SH-SY5Y (cell line): ENCODE measurements at regions not wholly inside any gene's neighbourhood (a gene's known extent, or its start where the extent isn't known, plus 50 kb on each side); places are given as distances from the start of the nearest gene placed in this dataset.

Experiments used
- GATA2 ChIP-seq: IDR thresholded peaks from 2 replicates; pipeline ENCODE4 v1.6.1; 2011; ENCODE audit warnings: mild to moderate bottlenecking, low read depth, low read length
- GATA3 ChIP-seq: IDR thresholded peaks from 2 replicates; pipeline ENCODE4 v1.6.1; 2011; ENCODE audit warnings: low read depth, mild to moderate bottlenecking, low read length, moderate library complexity

DNA sequence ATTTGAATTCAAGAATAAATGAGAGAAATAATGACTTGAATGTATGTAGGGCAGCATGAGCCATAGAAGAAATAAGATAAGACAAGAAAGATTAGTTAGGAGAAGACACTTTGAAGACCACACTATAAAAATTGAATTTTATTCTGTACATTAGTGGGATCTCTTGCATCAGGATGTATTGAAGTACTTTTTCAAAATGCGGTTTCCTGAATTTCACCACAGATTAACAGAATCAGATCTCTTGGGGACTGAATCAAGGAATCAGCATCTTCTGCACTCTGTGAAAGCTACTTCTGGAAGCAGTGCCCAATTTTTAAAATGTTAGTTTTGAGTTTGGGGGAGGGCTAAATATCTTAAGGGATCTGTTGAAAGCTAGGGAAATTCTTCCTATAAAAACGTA lies 763.9 kb upstream of the GOLIM4 start:
- TF ChIP-seq GATA3 (no peak), GATA2 (no peak)

DNA sequence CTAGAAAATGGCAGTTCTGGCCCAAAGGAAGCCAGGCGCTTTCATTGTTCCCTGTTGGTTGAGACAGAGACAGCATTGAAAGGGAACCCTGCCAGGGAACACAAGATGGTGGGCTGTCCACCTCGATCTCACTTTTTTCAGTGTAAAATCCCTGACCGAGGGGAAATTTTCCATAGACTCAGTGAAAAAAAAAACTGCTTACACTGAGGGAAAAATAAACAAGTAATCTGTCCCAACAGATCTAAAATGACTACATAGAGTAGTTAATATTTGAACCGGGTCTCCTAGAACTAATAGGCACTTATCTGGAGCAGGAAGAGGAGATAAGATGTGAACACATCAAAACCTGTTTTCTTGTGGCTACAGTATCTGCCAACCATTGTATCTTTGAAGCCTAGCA lies 763.4 kb upstream of the GOLIM4 start:
- TF ChIP-seq GATA2 (no peak), GATA3 (no peak)

DNA sequence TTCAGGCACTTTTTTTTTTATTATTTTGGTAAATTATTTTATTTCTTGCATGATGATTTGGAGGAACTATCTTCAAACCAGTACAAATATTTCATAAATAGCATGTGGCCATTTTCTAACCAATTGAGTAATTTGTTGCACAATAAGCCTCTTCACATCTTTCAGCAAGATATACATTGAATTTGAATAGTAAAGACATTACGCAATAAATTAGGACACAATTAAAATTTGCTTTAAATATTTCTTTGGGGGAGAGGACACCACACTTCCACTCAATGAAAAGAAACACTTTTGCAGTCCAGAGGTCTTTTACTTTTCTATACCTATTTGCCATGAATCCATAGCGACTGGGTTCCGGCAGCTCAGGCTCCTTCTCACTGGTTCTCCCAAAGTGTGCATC lies 762.6 kb upstream of the GOLIM4 start:
- TF ChIP-seq GATA2 (no peak), GATA3 (no peak)

DNA sequence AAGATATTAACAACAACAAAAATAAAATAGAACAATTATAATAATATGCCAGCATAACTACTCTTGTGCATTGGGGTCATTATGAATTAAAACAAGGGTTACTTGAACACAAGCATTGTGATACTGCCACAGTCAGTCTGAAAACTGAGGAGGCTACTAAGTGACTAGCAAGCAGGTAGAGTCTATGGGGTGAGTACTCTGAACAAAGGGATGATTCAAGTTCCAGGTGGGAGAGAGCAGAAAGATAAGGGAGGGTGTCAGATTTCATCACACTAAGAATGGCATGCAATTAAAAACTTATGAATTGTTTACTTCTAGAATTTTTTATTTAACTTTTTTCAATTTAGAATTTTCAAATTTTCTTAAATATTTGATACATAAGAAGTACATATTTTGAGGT lies 754.4 kb upstream of the GOLIM4 start:
- TF ChIP-seq GATA2 (no peak), GATA3 (no peak)

DNA sequence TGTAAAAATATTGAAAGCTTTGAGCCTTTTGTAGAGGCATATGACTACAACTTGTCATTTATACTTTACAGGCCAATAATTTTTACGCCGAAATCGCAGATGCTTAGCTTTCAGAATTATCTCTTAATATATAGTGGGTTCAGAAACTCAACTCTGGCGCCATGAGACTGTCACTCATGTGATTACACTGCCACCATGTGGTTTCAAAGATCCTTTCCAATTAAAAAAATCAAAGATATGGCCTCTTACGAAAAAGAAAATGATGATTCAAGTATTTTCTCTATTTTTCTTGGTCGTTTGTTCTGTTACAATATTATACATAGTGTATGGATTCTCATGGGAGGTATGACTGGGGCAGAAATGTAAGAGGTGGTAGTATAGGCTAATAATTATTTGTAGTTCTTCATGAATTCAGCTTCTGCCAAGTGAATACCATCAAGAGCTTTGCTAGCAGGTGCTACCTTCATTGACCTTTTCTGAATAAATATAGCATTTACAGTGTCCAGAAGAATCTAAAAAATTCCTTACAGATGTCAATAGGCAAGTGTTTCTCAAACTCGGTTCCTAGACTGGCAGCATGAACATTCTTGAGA lies 751.7 kb upstream of the GOLIM4 start:
- TF ChIP-seq GATA3 (no peak), GATA2 (no peak)

DNA sequence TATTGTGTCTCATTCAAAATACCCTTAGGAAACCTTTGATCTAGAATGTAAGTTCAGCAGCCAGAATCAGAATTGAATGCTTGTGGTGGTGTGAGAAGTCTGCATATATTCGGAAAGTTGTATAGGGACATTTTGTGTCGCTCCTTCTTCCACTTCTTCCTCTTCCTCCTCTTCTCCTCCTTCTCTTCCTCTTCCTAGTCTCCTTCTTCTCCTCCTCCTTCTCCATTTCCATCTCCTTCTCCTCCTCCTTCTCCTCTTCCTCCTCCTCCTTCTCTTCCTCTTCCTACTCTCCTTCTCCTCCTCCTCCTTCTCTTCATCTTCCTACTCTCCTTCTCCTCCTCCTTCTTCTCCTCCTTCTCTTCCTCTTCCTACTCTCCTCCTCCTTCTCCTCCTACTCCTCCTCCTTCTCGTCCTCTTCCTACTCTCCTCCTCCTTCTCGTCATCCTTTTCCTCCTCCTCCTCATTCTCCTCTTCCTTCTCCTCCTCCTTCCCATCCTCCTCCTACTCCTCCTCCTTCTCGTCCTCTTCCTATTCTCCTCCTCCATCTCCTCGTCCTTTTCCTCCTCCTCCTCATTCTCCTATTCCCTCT lies 749.3 kb upstream of the GOLIM4 start:
- TF ChIP-seq GATA2 (no peak), GATA3 (no peak)

DNA sequence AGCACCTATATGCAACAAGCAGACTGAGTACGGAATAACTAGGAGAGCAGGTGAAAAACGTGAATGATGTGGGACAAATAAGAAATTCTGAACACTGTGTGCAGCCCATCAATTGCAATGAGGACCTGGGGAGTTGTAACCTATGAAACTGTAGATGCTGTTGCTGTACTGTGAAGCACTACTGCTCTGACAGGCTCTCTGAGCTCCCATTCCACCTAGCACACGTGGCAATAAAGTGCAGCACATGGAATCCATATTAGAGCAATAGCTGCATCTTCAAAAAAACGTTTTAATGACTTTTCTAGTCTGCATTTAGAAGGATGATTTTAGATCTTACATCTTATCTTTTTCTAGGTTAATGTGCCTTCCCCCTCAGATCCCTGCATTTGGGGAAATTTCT lies 748.7 kb upstream of the GOLIM4 start:
- no peak for TF ChIP-seq GATA3
- no peak for TF ChIP-seq GATA2

DNA sequence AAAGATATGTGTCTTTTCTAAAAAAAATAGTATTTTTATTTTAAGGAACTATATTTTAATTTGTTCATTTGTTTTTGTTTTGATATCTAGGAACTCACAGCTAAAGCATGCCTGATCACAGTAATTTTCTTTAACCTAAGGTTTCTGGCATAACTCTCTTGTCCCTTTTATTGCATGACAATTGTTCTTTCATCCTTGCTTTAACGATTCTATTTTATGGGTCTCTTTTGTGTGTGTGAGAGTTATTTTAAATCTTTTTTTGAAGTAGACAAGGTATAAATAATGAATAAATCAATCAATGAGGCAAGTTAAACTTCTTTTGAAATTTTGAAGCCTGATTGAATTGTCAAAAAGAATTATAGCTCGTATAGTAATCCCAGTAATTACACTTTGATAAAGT lies 747.8 kb upstream of the GOLIM4 start:
- TF ChIP-seq GATA3 (no peak), GATA2 (no peak)

DNA sequence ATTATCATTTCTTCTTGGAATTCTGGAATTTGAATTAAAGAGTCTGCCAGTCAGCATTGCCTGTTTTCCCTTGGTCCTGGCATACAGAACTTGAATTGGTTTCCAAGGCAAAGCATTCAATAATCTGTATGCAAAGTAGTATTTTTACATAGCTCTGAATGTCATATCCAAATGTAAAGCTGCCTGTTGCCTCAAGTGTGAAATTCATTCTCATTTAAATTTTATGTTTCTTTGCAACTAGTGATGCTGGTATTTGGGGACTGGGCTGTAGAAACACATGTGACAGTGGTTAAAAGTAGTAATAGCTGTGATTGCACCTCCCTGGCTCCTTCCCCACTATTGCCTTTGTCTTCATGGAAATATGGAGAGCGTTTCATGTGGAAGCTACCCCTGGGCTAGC lies 743.9 kb upstream of the GOLIM4 start:
- no peak for TF ChIP-seq GATA2
- no peak for TF ChIP-seq GATA3

DNA sequence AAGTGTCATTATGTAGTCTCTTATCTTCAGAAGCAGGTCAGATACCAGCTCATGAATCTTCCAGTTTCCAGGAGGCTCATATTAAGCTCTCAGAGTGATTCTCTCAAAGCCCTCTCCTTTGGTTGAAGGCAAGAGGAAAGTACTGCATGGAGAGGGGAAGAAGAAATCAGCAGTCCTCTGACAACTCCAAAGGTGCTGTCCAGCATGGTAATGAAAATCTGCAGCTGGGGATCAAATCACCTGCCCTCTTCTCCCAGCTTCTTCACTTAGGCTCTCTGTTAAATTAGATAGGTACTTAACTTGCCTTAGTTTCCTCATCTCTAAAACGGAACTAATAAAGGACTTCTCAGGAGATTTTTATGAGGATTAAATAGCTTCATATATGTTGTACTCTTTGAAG lies 738.8 kb upstream of the GOLIM4 start:
- no peak for TF ChIP-seq GATA3

DNA sequence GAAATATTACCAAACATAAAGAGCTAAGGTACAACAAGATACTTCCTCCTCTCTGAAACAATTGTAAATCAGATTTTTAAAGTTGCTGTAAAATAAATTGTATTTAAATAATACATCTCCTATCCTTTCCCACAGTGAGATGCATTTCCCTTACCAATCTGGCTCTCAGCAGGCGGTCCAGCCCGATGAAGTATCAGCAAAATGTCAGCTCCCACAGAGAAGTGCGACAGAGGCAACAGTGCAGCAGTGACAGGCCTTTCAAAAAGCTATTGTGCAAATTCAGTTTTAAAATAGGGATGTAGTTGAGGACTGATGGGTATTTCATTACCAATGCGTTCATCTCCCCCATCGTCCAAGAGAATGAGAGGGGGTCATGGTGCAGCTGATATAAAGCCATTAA lies 733.2 kb upstream of the GOLIM4 start:
- TF ChIP-seq GATA2: no peak
- no peak for TF ChIP-seq GATA3

DNA sequence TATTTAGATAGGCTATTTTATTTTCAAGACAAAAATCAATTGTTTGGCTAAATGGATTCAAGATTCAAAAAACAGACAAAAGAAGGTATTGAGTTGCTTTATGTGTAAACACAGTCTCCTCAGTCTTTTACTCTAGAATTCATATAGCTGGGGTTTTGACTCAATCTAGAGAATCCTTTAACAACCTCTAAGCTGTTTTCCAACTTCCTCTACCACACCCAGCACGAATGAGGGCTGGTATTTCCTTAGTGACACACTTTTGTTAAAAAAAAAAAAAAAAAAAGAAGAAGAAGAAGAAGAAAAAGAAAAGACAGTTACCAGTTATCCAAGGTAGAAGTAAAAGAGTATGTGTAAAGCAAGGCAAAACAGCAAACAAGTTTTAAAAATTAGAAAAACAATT lies 732.8 kb upstream of the GOLIM4 start:
- TF ChIP-seq GATA2 (no peak), GATA3 (no peak)

DNA sequence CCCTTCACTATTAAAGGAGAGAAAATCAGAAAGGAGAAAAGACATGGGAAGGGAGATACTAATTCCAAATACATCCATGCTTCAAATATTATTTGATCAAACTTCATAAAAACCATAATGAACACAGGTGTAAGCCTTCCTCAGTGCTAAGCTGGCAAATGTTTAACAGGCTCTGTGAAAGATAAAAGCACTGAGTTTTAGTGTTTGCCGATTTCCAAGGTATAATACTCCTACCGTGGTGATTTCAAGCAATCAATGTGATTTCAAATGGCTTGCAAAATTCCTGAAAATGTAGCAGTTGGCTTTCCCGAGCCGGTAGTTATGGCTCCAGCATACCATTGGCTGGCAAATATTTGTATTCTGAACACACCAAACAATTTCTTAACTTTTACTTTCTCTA lies 732.3 kb upstream of the GOLIM4 start:
- TF ChIP-seq GATA3 (no peak), GATA2 (no peak)

DNA sequence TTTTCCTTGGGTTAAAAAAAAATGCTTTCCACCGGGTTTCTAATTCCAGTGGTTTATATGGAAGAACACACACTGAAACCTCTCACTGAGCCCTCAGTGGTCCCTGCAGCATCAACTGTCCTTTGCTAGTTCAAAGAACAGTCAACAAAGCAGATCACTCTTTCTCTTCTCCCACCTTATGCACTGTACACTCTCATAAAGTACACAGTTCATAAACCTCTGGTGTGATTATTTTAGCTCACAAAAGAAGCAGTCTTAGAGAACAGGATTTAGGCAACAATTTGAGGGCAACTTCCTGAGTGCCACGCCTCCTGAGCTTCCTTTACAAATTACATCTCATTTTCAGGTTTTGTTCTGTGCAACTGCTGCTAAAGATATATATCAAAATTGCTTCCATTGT lies 728.4 kb upstream of the GOLIM4 start:
- TF ChIP-seq GATA3 (no peak), GATA2 (no peak)

DNA sequence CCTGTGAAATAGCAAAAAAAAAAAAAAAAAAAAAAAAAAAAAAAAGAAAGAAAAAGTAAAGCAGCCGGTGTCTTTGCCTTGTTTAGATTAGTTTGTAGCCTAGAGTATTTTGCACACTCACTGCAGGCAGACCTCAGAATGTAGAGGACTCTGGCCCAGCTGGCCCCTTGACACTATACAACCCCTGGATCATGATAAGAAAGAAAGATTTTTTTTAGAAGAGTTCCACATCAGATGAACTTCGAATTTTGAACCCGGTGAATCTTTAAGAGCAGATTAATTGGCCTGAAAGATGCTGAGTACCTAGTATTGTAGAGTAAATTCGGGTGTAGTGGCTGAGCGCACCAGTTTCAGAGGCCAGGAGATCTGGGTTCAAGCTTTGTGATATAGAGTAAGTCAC lies 727.7 kb upstream of the GOLIM4 start:
- TF ChIP-seq GATA2: no peak
- TF ChIP-seq GATA3: no peak
